BE2C (cell line): ENCODE measurements at regions not wholly inside any gene's neighbourhood (a gene's known extent, or its start where the extent isn't known, plus 50 kb on each side); places are given as distances from the start of the nearest gene placed in this dataset.

Source experiments
- DNase-seq: peaks from one replicate; pipeline ENCODE4 v3.0.0-alpha.2; 2020
- H3K27me3 ChIP-seq: fragments of 250-450 bp; sonication (Bioruptor Pico); 2 replicates; pipeline ENCODE4 v1.5.1; 2020; ENCODE audit warnings: mild to moderate bottlenecking
- H3K36me3 ChIP-seq: fragments of 250-450 bp; sonication (Bioruptor Pico); 2 replicates; pipeline ENCODE4 v1.5.1; 2020; ENCODE audit warnings: mild to moderate bottlenecking
- H3K4me1 ChIP-seq: fragments of 250-450 bp; sonication (Bioruptor Pico); 2 replicates; pipeline ENCODE4 v1.5.1; 2020
- H3K4me3 ChIP-seq: 2 replicates; pipeline ENCODE4 v1.5.1; 2011; ENCODE audit warnings: low read depth, low read length
- H3K9me3 ChIP-seq: fragments of 250-450 bp; sonication (Bioruptor Pico); 2 replicates; pipeline ENCODE4 v1.5.1; 2020
- TF ChIP-seq, protein P1 (sequence below): IDR thresholded peaks from 2 replicates; pipeline ENCODE4 v1.5.1; 2012; ENCODE audit warnings: mild to moderate bottlenecking, low read depth, low read length

DNA sequence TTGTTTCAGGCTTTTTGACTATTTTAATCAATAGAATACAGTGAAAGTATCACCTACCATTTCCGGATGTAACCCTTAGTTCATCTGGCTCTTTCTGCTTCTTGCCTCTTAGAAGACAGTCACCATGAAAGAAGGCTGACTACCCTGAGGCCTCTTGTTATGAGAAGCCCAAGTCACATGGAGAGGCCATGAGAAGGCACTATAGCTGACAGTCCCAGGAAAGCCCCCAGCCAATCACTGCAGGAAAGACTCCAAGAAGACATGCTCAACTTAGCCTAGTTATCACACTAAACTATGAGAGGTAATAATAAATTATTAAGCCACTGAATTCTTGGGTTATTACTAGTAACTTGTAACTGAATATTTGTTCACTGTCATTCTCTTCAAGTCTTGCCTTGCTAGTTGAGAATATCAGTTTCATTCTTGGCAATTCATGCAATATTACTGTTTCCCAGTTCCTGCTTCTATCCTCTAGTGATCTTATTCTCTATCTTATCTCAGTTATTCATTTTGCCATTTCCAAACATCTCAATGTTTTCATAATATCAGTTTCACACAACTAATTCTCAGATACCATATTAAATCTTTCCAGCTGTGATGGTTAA, 57.1 kb upstream of the GUCY1A1 start:
- Histone ChIP-seq H3K4me3 (no peak overlapping the region), H3K36me3 (no peaks in the 10 kb centered on the region), H3K9me3 (no peaks in the 10 kb centered on the region), H3K4me1 (peaks cover 7% of the 10 kb centered on the region), H3K27me3 (no peaks in the 10 kb centered on the region)
- DNase-seq: no peak
- TF ChIP-seq, protein P1, sequence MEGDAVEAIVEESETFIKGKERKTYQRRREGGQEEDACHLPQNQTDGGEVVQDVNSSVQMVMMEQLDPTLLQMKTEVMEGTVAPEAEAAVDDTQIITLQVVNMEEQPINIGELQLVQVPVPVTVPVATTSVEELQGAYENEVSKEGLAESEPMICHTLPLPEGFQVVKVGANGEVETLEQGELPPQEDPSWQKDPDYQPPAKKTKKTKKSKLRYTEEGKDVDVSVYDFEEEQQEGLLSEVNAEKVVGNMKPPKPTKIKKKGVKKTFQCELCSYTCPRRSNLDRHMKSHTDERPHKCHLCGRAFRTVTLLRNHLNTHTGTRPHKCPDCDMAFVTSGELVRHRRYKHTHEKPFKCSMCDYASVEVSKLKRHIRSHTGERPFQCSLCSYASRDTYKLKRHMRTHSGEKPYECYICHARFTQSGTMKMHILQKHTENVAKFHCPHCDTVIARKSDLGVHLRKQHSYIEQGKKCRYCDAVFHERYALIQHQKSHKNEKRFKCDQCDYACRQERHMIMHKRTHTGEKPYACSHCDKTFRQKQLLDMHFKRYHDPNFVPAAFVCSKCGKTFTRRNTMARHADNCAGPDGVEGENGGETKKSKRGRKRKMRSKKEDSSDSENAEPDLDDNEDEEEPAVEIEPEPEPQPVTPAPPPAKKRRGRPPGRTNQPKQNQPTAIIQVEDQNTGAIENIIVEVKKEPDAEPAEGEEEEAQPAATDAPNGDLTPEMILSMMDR: no peak

DNA sequence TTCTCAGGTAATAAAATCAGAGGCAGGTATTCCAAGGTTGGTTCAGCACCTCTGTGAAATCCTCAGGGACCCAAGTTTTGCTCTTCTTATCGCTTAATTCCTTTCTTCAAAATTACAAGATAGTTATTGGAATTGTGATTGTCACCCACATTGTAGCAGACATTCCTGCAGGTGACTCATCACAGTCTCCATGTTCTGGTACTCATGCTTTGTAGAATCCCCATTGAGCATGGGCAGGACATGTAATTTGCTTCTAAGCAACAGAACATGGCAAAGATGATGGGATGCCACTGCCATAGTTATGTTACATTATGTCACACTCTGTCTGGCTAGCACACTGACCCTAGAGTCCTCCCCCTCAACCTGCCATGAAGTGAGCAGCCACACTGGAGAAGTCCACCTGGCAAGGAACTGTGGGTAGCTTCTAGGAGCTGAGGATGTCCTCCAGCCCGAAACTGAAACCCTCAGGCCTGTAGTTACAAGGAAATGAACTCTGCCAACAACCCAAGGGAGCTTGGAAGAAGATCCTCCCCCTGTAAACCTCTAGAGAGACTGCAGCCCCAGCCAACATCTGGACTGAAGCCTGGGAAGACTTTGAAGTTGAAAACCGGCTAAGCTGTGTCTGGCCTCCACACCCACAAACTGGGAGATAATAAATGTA, 58.3 kb upstream of the GUCY1A1 start:
- no peak for DNase-seq
- TF ChIP-seq, protein P1: no peak
- H3K9me3 ChIP-seq: no peaks in the 10 kb centered on the region
- no peaks in the 10 kb centered on the region for H3K36me3 ChIP-seq
- H3K4me3 ChIP-seq: no peak overlapping the region
- peaks cover 3% of the 10 kb centered on the region; the same call in 1 of the 2 replicates for H3K4me1 ChIP-seq
- H3K27me3 ChIP-seq: no peaks in the 10 kb centered on the region

DNA sequence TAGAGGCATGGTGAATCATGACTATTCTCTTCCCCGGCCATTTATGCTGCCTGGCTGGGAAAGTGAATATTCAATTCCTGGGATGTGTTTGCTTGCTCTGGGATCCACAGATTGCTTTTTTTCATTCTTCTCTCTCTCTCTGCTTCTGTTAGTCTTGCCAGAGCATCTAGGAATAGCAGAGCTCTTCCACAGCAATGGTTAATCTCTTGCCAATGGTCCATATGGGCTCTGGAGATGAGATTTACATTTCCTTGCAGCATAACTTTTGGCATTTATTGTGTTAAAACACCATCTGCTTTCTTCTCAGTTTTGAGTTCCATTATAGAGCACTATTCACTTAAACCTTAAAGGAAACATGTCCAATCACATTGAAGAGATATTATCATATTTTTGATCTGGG, 59.2 kb upstream of the GUCY1A1 start:
- TF ChIP-seq, protein P1: no peak
- no peaks in the 10 kb centered on the region for H3K36me3 ChIP-seq
- H3K27me3 ChIP-seq: no peaks in the 10 kb centered on the region
- no peaks in the 10 kb centered on the region for H3K9me3 ChIP-seq
- DNase-seq: no peak
- H3K4me3 ChIP-seq: no peak overlapping the region
- H3K4me1 ChIP-seq: peaks cover 3% of the 10 kb centered on the region; the same call in 1 of the 2 replicates

DNA sequence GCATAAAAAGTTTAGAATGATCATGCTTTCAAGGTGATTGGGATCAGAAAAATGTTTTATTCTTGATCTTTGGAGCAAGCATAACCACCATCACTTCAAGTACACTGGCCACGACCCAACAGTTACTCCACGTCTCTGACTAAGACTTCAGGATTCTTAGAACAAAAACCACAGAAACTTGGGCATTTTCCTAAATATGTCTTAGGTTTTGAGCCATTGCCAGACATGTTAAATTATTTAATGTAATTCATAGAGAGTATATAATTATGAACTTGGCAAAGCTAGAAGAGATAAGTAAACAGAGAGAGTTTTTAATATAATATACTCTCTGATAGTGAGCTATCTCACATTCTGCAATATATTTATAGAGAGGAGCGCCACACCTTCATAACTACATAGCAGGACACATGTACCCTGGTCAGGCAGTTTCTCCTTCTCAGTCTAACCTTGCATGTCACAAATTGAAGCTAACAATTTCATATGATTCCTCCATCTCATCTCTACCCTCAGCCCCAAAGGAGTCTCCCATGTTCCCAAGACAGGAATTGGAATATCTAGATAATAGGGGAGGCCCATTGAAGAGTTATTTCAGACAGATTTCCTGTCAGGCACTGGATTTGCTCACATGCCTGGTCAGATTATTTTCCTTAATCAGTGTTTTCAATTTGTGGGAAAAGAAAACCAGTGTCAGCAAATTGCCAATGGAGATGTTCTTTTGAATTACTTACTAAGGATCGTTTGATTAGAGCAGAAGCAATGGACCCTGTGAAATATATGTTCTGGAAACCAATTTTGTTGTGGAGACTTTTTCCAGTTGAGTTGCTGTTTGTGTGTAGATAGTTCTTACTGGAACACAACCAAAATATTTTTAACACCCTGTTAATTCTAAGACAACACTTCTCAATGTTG, 61.7 kb upstream of the GUCY1A1 start:
- Histone ChIP-seq H3K27me3 (no peaks in the 10 kb centered on the region), H3K4me3 (no peak overlapping the region), H3K9me3 (no peaks in the 10 kb centered on the region), H3K36me3 (no peaks in the 10 kb centered on the region), H3K4me1 (peaks cover 3% of the 10 kb centered on the region; the same call in 1 of the 2 replicates)
- no peak for DNase-seq
- TF ChIP-seq, protein P1: no peak

DNA sequence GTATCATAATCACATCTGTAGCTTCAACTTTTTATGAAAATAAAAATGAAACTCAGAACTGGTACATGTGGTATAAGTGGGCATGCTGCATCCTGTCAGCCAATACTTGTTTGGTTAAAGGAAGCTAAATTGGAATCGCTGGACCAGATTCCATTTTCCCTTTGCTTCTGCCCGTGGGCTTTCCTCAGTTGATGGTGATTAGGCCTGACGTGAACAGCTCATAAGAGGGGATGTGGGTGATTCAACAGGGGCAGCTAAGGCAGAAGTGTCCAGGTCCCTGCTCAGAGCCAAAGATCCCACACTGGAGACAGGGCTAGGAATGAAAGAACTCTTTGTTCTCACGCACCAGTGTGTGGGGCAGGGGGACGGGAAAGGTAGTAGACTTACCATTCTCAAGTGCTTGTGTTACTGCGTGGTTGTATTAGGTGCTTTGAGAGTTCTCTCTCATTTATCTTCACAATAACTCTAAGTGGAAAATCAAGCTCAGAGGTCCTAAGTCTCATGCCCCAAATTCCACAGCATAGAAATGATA, 63.2 kb upstream of the GUCY1A1 start:
- no peaks in the 10 kb centered on the region for H3K27me3 ChIP-seq
- no peak for DNase-seq
- H3K4me1 ChIP-seq: peaks cover 10% of the 10 kb centered on the region; the same call in 1 of the 2 replicates
- no peaks in the 10 kb centered on the region for H3K36me3 ChIP-seq
- no peaks in the 10 kb centered on the region for H3K9me3 ChIP-seq
- no peak overlapping the region for H3K4me3 ChIP-seq
- TF ChIP-seq, protein P1: no peak
